ENCODE measurements at regions not wholly inside any gene's neighbourhood (a gene's known extent, or its start where the extent isn't known, plus 50 kb on each side); places are given as distances from the start of the nearest gene placed in this dataset.

DNA sequence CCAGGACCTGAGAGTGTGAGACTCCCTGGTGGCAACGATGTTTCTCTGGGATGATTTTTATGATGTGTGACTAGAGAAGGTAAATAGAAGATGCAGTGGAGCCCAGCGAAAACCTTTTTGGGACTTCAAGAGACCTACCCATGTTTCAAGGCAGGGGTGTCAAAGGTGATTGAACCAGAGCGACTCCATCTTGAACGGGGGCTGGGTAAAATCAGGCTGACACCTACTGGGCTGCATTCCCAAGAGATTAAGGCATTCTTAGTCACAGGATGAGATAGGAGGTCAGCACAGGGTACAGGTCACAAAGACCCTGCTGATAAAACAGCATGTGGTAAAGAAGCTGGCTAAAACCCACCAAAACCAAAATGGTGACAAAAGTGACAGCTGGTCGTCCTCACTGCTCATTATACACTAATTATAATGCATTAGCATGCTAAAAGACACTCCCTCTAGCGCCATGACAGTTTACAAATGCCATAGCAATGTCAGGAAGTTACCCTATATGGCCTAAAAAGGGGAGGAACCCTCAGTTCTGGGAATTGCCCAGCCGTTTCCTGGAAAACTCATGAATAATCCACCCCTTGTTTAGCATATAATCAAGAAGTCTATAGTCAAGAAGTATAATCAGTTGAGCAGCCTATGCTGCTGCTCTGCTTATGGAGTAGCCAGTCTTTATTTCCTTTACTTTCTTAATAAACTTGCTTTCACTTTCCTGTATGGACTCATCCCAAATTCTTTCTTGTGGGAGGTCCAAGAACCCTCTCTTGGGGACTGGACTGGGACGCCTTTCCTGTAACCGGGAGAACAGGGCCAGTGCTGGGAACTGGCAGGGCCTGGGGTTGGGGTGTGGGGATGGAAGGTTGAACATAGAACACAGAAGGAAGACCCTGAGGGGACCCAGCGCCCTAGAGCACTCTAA is 526.4 kb downstream of the QKI start:
- TF ChIP-seq, protein P1, sequence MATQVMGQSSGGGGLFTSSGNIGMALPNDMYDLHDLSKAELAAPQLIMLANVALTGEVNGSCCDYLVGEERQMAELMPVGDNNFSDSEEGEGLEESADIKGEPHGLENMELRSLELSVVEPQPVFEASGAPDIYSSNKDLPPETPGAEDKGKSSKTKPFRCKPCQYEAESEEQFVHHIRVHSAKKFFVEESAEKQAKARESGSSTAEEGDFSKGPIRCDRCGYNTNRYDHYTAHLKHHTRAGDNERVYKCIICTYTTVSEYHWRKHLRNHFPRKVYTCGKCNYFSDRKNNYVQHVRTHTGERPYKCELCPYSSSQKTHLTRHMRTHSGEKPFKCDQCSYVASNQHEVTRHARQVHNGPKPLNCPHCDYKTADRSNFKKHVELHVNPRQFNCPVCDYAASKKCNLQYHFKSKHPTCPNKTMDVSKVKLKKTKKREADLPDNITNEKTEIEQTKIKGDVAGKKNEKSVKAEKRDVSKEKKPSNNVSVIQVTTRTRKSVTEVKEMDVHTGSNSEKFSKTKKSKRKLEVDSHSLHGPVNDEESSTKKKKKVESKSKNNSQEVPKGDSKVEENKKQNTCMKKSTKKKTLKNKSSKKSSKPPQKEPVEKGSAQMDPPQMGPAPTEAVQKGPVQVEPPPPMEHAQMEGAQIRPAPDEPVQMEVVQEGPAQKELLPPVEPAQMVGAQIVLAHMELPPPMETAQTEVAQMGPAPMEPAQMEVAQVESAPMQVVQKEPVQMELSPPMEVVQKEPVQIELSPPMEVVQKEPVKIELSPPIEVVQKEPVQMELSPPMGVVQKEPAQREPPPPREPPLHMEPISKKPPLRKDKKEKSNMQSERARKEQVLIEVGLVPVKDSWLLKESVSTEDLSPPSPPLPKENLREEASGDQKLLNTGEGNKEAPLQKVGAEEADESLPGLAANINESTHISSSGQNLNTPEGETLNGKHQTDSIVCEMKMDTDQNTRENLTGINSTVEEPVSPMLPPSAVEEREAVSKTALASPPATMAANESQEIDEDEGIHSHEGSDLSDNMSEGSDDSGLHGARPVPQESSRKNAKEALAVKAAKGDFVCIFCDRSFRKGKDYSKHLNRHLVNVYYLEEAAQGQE (IDR thresholded peaks at IDR 0.05; ENCODE audit: insufficient read depth in 1 of 2, low read depth in 2 of 2, low read length in 2 of 2) = no peak
- no peak for TF ChIP-seq POLR2AphosphoS5 (IDR thresholded peaks at IDR 0.05; ENCODE audit: low read depth, low read length)
- TF ChIP-seq TAF1 (IDR thresholded peaks at IDR 0.05; ENCODE audit: borderline replicate concordance, insufficient read depth, low read length) = no peak
